ENCODE measurements at regions not wholly inside any gene's neighbourhood (a gene's known extent, or its start where the extent isn't known, plus 50 kb on each side); places are given as distances from the start of the nearest gene placed in this dataset.

DNA sequence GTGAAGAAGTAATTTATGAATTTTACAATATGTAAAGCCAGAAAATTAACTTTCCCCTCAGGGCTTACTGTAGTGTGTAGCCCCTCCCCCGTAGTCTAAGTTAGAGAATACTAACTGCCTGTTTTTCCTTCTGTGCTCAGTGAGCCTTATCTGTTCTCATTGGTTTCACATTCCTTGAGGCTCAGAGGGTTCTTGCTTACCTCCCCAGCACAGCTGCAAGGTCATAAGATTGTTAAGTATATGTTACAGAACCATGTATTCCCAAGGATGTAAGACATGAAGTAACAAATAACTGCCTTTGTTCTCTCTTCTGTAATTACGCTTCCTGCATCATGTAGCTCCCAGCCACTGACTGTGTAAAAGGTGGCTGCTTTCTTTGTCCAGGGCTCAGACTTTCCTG lies 1351.1 kb downstream of the TMEM121 start:
- Histone ChIP-seq H3K4me1 (no peaks in the 10 kb centered on the region), H3K27me3 (peaks cover 0 to 29% (median 0%) of the 10 kb centered on the region in 4 donors), H3K9me3 (no peaks in the 10 kb centered on the region), H3K4me3 (no peak overlapping the region), H3K36me3 (no peaks in the 10 kb centered on the region), H3K27ac (no peak overlapping the region)
- TF ChIP-seq, protein P1, sequence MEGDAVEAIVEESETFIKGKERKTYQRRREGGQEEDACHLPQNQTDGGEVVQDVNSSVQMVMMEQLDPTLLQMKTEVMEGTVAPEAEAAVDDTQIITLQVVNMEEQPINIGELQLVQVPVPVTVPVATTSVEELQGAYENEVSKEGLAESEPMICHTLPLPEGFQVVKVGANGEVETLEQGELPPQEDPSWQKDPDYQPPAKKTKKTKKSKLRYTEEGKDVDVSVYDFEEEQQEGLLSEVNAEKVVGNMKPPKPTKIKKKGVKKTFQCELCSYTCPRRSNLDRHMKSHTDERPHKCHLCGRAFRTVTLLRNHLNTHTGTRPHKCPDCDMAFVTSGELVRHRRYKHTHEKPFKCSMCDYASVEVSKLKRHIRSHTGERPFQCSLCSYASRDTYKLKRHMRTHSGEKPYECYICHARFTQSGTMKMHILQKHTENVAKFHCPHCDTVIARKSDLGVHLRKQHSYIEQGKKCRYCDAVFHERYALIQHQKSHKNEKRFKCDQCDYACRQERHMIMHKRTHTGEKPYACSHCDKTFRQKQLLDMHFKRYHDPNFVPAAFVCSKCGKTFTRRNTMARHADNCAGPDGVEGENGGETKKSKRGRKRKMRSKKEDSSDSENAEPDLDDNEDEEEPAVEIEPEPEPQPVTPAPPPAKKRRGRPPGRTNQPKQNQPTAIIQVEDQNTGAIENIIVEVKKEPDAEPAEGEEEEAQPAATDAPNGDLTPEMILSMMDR (IDR thresholded peaks at IDR 0.05): no peak
- no peak for TF ChIP-seq POLR2A (IDR thresholded peaks at IDR 0.05)
- 49 to 56% methylated on average over 2 of the region's 2 CpGs for WGBS, 2 donors
- intact Hi-C loops (cut with DNase I): no loop called here
- DNase-seq: no peak

DNA sequence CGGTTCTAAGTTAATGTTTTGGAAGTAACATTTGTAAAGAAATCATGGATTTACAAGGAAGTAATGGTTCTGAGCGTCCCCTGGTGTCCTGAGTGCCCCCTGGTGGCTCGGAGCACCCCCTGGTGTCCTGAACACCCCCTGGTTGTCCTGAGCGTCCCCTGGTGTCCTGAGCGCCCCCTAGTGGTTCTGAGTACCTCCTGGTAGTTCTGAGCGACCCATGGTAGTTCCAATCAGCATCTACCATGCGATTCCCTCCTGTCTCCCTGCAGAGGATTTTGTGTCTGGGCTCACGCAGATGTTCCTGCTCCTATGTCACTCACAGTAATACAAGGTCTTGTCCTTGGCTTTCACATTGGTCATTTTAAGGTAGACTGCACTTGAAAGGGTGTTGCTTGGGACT lies 1352.9 kb downstream of the TMEM121 start:
- 29 to 51% methylated on average over 4 to 8 of the region's 8 CpGs for WGBS, 2 donors
- Histone ChIP-seq H3K4me1 (no peaks in the 10 kb centered on the region), H3K27me3 (peaks cover 0 to 29% (median 0%) of the 10 kb centered on the region in 4 donors), H3K27ac (no peak overlapping the region), H3K9me3 (peaks cover 0 to 7% (median 0%) of the 10 kb centered on the region in 3 donors), H3K4me3 (no peak overlapping the region), H3K36me3 (no peaks in the 10 kb centered on the region)
- DNase-seq: no peak
- intact Hi-C loops (cut with DNase I): no loop called here
- no peak for TF ChIP-seq POLR2A (IDR thresholded peaks at IDR 0.05)
- TF ChIP-seq, protein P1 (IDR thresholded peaks at IDR 0.05): peak in 2 of 6 experiments; percentile 11 to 33

DNA sequence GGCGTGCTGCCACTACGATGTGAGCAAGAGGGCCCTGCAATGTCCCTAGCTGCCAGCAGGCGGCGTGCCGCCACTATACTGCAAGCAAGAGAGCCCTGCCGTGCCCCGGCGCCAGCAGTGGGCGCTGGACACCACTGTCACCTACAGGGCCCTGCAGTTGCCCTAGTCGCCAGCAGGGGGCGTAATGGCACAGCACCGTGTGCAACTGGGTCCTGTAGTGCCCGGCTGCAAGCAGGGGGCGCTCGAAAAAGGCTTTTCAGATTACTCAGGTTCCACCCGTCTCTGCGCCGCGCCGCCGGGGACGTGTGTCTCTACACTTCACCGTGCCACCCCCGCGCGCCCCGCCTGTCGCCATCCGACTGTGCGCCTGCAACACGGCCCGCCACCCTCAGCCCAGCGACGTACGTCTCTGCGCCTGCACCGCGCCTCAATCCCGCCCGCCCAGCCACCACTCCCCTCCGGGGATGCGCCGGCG lies 1356.9 kb downstream of the TMEM121 start:
- H3K4me1 ChIP-seq: no peaks in the 10 kb centered on the region
- H3K27ac ChIP-seq: no peak overlapping the region
- H3K4me3 ChIP-seq: no peak overlapping the region
- TF ChIP-seq, protein P1 (IDR thresholded peaks at IDR 0.05): peak in 4 of 6 experiments; percentile 11 to 41 (median 20)
- TF ChIP-seq POLR2A (IDR thresholded peaks at IDR 0.05): no peak
- intact Hi-C loops (cut with DNase I): no loop called here
- DNase-seq: no peak
- WGBS, 2 donors: 89 to 97% methylated on average over 6 to 23 of the region's 44 CpGs
- H3K36me3 ChIP-seq: no peaks in the 10 kb centered on the region
- H3K27me3 ChIP-seq: peaks cover 0 to 8% (median 0%) of the 10 kb centered on the region in 4 donors
- H3K9me3 ChIP-seq: peaks cover 0 to 7% (median 0%) of the 10 kb centered on the region in 3 donors

Small RNA genes in the stretch of these regions (small RNA-seq; reads per million reads assigned to genes)
- gene AC244452.1 (0 reads per million in 4 donors), gene IGHD1-1 (0 reads per million in 4 donors), gene IGHD1-14 (0 reads per million in 4 donors), gene IGHD1-20 (0 reads per million in 4 donors), gene IGHD1-26 (0 reads per million in 4 donors), gene IGHD1-7 (0 reads per million in 4 donors), gene IGHD2-15 (0 reads per million in 4 donors), gene IGHD2-2 (0 reads per million in 4 donors), gene IGHD2-21 (0 to 0.41 (median 0) reads per million in 4 donors), gene IGHD2-8 (0 reads per million in 4 donors), gene IGHD3-10 (0 reads per million in 4 donors), gene IGHD3-16 (0 reads per million in 4 donors), gene IGHD3-22 (0 reads per million in 4 donors), gene IGHD3-3 (0 reads per million in 4 donors), gene IGHD3-9 (0 reads per million in 4 donors), gene IGHD4-11 (0 reads per million in 4 donors), gene IGHD4-17 (0 reads per million in 4 donors), gene IGHD4-23 (0 reads per million in 4 donors), gene IGHD4-4 (0 reads per million in 4 donors), gene IGHD5-12 (0 reads per million in 4 donors), gene IGHD5-18 (0 reads per million in 4 donors), gene IGHD5-24 (0 reads per million in 4 donors), gene IGHD5-5 (0 reads per million in 4 donors), gene IGHD6-13 (0 reads per million in 4 donors), gene IGHD6-19 (0 reads per million in 4 donors), gene IGHD6-25 (0 reads per million in 4 donors), gene IGHD6-6 (0 reads per million in 4 donors), gene IGHD7-27 (0 reads per million in 4 donors), gene IGHJ1 (0 reads per million in 4 donors), gene IGHJ1P (0 reads per million in 4 donors), gene IGHJ2 (0 to 0.41 (median 0) reads per million in 4 donors), gene IGHJ2P (0 reads per million in 4 donors), gene IGHJ3 (0 reads per million in 4 donors), gene IGHJ3P (0 reads per million in 4 donors), gene IGHJ4 (0 reads per million in 4 donors), gene IGHJ5 (0 to 0.41 (median 0) reads per million in 4 donors), gene IGHJ6 (0 to 0.68 (median 0) reads per million in 4 donors), gene IGHV1-12 (0 reads per million in 4 donors), gene IGHV1-14 (0 reads per million in 4 donors), gene IGHV3-19 (0 reads per million in 4 donors), gene IGHV3-57 (0 reads per million in 4 donors), gene IGHV3-76 (0 reads per million in 4 donors), gene IGHV5-78 (0 reads per million in 4 donors), gene IGHV7-40 (0 reads per million in 4 donors), gene IGHVII-1-1 (0 reads per million in 4 donors), gene IGHVII-15-1 (0 reads per million in 4 donors), gene IGHVII-22-1 (0 reads per million in 4 donors), gene IGHVII-28-1 (0 reads per million in 4 donors), gene IGHVII-33-1 (0 reads per million in 4 donors), gene IGHVII-40-1 (0 reads per million in 4 donors), gene IGHVII-44-2 (0 reads per million in 4 donors), gene IGHVII-46-1 (0 reads per million in 4 donors), gene IGHVII-49-1 (0 reads per million in 4 donors), gene IGHVII-51-2 (0 reads per million in 4 donors), gene IGHVII-53-1 (0 reads per million in 4 donors), gene IGHVII-60-1 (0 reads per million in 4 donors), gene IGHVII-62-1 (0 reads per million in 4 donors), gene IGHVII-67-1 (0 reads per million in 4 donors), gene IGHVII-74-1 (0 reads per million in 4 donors), gene IGHVII-78-1 (0 reads per million in 4 donors), gene IGHVIII-11-1 (0 reads per million in 4 donors), gene IGHVIII-13-1 (0 reads per million in 4 donors), gene IGHVIII-2-1 (0 reads per million in 4 donors), gene IGHVIII-22-2 (0 reads per million in 4 donors), gene IGHVIII-25-1 (0 reads per million in 4 donors), gene IGHVIII-26-1 (0 reads per million in 4 donors), gene IGHVIII-38-1 (0 reads per million in 4 donors), gene IGHVIII-5-1 (0 reads per million in 4 donors), gene IGHVIII-5-2 (0 reads per million in 4 donors), gene IGHVIII-67-2 (0 reads per million in 4 donors), gene IGHVIII-67-3 (0 reads per million in 4 donors), gene IGHVIII-67-4 (0 to 0.27 (median 0) reads per million in 4 donors), gene IGHVIII-76-1 (0 reads per million in 4 donors), gene IGHVIII-82 (0 reads per million in 4 donors), gene MIR4507 (0 reads per million in 4 donors), gene MIR4537 (0 reads per million in 4 donors), gene MIR4538 (0 reads per million in 4 donors), gene MIR4539 (0 reads per million in 4 donors), gene MIR5195 (0 reads per million in 4 donors), gene MIR8071-1 (0 reads per million in 4 donors), gene MIR8071-2 (0 reads per million in 4 donors), gene RNA5SP389 (0 reads per million in 4 donors)
